ENCODE measurements at regions not wholly inside any gene's neighbourhood (a gene's known extent, or its start where the extent isn't known, plus 50 kb on each side); places are given as distances from the start of the nearest gene placed in this dataset.
"Not testable (repeated sequence)": the region's sequence is repeated elsewhere in the genome, so short reads cannot be mapped to it uniquely, and the experiment has no call there.

DNA sequence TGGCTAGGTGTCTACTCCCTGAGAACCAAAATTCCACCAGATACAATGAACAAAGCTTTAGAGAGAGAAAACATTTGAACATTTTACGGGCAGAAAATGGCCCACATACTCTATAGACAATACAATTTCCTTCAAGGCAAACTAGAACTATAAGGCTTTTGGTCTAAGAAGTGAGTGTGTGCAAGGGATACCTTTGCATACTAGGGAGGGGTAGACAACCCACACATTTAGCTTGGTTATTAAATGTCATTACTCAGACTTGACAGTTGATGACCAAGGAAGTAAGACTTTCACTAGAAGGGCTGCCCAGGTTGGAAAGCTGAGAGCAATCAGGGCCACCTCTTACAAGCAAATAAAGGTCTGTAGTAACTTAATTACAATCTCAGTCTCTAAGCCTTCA lies 64.0 kb upstream of the PLEKHM1 start:
- not testable (repeated sequence) for DNase-seq (ENCODE audit: low spot score)

DNA sequence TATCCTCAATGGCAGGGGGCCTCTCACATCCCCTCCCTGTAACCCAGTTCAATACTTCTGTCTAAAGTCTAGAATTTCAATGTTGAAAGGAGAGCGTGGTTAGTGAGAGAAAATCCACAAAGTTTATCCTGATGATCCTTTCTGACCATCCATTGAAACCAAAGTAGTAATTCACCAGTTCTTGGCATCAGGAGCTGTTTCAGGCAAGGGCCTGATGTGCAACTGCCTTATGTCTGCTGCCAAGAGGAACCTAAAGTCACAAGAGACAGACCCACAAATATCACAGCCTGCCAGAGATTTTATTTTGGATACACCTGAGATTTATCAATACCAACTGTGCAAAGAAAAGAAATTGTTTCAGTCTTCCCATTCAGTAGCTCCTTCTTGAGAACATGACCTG lies 68.3 kb upstream of the PLEKHM1 start:
- DNase-seq (ENCODE audit: low spot score): not testable (repeated sequence)

DNA sequence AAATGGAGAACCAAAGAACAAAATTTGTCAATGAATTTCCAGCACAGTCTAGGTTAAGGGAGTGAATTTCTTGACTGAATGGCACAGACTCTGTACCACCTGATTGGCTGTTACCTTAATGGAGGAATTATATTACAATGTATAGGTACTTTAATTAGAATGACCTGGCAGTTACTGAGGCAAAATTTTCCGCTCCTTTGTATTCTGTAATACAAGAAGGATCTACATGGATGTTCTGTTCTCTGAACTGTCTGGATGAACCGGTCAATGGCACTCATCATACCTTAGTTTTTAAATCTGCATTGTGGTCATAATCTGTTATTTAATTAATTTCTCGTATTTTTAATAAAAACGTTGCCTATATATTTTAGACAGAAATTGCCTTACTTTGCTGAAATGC lies 72.3 kb upstream of the PLEKHM1 start:
- DNase-seq (ENCODE audit: low spot score): not testable (repeated sequence)

DNA sequence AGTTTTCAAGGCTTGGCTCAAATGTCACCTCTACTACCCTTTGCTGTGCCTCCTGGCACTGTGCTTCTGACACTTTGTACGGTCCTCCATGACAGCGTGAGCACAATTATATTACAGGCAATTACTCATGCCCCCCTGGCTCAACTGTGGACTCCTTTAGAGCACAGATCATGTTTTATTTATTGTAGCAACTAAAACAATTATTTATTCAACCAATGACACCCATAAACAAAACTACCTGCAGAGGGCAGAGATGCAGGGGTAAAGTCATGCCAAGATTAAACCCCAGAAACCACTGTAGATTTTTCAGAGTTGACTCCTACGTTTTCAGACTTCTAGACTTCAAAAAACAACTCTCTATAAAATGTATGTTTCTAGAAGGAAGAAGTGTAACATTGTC lies 72.8 kb upstream of the PLEKHM1 start:
- DNase-seq (ENCODE audit: low spot score): not testable (repeated sequence)

DNA sequence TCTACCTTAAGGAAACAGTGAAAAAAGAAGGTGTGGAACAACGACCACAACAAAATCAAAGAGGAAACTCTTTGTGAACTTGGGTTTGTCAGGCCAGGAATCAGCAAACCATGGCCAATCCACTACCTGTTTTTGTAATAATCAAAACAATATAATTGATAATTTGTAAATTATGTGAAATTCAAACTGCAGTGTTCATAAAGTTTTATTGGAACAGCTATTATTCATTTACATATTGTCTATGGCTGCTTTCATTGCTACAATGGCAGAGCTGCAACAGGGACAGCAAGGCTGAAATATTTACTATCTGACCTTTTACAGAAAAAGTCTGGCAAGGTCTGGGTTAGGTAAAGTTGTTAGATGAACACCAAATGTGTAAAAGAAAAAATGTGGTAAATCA lies 77.8 kb upstream of the PLEKHM1 start:
- not testable (repeated sequence) for DNase-seq (ENCODE audit: low spot score)

DNA sequence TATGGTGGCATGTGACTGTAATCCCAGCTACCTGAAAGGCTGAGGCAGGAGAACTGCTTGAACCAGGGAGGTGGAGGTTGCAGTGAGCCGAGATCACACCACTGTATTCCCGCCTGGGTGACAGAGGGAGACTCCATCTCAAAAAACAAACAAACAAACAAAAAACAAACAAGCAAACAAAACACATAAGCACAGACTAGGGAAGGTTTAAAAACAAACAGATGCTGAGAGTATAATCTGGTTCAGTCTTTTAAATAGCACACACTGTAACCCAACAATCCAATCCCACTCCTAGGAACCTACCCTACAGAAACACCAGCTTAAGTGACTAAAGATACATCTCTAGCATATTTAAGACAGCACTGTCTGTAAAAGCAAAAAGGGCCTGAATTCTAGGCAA lies 82.8 kb upstream of the PLEKHM1 start:
- DNase-seq (ENCODE audit: low spot score): not testable (repeated sequence)

DNA sequence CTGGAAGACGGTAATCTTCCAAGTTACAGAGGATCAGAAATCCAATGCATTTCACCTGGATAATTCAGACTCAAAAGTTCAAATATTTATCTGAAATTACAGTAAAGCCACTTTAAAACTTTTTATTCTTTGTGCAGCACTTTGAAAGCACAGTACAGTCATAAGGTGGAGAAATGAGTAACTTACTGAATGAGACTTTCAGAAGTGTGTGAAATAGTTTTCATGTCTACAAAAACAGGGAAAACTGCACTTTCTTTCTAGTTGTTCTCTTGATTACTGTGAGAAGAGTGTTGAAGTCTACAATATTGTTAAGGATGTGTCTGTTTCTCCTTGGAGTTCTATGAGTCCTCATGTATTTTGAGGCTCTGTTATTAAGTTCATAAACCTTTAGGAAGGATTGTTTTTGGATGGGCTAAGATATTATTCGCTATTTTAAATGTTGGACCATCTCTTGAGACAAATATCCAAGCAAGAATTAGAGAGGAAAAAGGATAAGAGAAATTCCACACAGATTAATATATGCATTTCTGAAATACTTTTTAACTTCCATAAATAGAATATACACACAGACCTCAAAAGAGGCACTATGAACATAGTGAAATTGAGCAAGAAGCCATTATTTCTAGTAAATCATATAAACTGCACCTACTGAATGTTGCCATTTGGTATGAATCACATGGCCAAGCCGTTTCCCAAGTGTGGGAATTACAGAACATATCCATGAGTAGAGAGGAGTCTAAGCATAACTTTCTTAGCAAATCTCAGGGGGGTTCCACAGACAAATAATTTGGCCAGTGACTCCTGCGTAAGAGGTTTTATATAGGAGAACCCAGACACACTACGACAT lies 83.6 kb upstream of the PLEKHM1 start:
- DNase-seq (ENCODE audit: low spot score): no peak

DNA sequence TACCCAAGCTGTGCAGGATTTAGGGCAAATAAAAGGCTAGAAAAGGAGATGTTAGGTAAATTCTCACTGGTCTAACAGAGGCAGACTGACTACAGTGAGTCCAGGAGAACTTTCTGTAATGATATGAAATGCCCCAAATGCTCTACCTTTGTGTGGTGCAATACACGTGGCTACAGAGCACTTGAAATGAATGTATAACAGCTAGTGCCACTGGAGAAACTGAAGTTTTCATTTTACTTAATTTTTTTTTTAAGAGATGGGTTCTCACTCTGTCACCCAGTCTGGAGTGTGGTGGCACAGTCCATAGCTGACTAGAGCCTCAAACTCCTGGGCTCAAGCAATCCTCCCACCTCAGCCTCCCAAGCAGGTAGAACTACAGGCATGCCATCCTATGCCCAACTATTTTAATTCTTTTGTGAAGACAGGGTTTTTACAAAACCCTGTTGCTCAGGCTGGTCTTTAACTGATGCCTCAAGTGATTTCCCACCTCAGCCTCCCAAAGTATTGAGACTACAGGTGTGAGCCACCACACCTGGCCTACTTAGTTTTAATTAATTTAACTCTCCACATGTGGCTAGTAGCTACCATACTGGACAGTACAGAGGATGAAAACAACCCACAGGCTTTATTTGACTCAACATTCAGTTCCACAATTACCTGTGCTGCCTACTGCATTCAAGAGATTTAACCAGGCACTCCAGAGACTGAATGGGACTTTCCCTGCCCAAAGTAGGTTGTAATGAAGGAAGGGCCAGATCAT lies 84.8 kb upstream of the PLEKHM1 start:
- DNase-seq (ENCODE audit: low spot score): no peak

DNA sequence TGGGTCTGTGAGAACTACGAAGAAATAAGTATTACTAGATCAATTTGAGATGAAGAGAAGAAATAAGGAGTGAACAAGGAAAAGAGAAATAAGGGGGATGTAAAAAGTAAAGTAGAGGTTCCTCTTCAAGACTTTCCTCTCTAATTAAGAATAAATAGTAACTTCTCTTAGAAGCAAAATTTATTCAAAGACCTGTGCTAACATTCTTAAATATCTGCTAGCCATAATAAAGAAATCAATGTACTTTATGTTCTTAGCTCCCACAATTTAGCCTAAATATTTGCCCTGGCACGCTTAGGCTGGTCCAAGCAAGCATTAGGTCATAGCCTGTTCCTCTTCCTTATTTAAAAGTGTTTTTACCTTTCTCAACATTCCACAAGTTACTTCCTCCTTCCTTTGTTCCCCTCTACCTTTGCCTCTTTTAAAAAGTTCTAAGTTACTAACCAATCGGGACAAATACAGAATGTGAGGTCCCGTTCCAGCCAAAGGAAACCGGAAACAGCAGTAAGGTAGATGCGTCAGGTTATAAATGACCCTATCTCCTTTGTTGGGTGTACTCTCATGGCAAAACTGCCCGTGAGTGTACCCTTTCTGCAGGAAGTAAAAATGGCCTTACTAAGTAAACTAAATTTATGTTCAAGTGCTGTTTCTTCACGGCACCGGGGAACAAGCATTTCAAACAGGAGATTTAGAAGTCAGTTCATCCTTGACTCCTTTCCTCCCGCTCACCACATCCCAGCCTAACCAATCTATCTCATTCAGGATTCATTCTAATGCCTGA lies 86.2 kb upstream of the PLEKHM1 start:
- DNase-seq (ENCODE audit: low spot score): not testable (repeated sequence)

DNA sequence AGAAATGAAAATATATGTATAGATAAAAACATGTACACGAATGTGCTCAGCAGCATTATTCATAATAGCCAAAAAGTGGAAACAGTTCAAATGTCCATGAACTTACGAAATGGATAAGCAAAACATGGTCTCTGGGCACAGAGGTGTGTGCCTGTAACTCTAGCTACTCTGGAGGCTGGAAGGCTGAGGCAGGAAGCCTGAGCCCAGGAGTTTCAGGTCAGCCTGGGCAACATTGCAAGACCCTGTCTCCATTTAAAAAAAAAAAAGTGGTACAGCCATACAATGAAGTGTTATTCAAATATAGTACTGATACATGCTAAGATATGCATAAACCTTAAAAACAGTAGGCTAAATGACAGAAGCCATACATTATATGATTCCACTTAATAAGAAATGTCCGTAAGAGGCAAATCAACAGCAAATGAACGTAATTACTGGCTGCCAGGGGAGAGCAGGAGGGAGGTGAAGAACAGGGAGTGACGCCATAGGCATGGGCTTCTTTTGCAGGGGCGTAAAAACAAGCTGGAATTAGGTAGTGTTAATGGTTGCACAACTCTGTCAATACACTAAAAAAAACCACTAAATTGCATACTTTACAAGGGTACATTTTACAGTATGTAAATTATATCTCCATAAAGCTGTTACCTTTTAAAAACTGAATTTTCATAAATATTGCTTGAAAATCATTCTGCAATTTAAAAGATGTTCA lies 87.2 kb upstream of the PLEKHM1 start:
- DNase-seq (ENCODE audit: low spot score): no peak

DNA sequence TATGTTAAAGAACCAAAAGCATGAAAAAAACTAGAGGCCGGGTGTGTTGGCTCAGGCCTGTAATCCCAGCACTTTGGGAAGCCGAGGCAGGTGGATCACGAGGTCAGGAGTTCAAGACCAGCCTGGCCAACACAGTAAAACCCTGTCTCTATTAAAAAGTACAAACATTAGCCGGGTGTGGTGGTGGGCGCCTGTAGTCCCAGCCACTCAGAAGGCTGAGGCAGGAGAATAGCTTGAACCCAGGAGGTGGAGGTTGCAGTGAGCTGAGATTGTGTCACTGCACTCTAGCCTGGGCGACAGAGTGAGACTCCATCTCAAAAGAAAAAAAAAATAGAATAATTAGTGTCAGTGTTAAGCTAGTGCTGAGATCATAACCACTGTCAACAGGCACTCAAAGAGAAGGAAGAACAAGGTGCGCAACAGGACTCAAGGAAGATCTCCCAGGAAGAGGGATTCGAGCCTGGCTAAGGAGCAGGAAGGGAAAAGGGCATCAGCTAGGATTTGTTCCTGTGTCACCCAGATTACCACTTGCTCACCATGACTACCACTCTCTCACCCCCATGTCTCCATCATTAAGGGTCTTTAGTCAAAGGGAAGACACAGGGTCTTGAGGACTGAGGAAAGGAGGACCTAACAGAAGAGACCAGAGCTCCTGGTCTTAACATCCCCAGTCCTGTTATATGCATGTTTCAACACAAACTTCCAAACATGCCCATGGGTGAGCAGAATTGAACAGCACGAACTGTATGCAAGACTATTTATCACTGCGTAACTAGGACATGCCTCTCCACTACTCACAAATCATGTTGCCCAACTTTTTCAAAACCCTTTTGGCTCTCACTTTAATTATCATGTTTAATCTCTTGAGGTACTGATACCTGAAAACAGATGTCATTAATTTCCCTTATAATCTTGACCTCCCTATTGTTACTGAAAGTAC lies 88.3 kb upstream of the PLEKHM1 start:
- no peak for DNase-seq (ENCODE audit: low spot score)

DNA sequence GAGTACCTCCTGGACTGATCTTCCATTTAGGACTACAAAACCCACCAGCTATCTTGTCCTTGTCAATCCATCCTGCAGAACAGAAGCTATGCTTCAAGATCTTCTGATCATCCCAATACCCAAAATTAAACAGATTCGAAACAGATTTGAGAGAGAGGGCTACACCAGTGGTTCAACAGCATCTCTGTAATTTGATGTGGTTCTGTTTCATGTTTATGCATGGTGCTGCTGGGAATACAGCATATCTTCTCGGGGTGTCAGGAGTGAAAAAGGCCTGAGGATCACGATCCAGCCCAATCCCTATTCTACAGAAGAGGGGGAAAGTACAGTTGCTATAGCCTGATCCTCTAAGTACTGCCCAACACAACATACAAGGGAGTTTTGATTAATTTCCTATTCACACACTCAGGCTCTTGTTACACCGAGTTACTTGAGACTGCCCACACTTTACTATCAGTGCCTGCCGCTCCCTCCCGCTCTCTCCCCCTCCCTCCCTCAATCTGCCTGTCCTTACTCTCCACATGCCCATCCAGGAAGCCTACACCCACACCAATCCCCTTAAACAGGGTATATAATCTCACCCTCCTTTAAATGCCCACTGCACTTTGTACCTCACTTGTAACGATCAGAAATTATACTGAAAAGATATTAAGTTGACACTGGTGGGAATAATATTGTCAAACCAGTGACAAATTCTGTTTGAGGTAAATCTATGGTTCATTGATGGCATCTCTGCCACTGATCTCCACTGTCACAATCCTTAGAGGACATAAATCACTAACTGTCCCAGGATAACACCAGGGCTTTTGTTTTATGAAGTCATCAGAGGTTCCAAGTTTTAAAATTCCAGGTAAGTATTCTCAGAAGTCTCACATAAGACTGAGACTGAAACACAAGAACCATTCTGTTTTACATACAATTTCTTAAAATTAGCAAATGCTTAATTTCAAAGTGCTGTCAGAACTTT lies 89.3 kb upstream of the PLEKHM1 start:
- no peak for DNase-seq (ENCODE audit: low spot score)

DNA sequence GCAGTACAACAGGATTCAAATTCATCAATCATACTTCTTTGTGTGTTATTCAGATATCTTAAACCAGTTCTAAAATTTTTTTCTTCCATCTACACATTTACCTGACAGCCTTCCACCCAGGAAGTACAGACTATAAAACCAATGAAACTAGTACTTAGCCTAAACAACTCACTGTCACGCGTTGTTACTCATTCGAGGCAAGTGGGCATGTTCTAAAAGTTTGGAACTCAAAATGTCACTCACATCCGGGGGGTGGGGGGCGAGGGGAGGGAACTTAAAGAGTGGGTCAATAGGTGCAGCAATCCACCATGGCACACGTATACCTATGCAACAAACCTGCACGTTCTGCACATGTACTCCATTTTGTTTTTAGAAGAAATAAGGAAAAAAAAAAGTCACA lies 90.4 kb upstream of the PLEKHM1 start:
- DNase-seq (ENCODE audit: low spot score): no peak

DNA sequence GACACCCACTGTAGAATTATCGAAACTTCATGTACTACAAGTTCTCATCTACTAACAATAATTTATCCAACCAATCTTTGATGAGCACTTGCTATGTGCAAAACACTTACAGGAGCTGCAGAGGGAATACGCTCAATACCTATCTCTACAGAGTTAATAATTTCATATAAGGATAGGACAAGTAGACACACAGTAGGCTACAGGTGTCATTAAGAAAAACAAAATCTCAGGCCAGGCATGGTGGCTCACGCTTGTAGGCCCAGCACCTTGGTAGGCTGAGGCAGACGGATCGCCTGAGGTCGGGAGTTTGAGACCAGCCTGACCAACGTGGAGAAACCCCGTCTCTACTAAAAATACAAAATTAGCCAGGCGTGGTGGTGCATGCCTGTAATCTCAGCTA lies 91.3 kb upstream of the PLEKHM1 start:
- DNase-seq (ENCODE audit: low spot score): no peak

DNA sequence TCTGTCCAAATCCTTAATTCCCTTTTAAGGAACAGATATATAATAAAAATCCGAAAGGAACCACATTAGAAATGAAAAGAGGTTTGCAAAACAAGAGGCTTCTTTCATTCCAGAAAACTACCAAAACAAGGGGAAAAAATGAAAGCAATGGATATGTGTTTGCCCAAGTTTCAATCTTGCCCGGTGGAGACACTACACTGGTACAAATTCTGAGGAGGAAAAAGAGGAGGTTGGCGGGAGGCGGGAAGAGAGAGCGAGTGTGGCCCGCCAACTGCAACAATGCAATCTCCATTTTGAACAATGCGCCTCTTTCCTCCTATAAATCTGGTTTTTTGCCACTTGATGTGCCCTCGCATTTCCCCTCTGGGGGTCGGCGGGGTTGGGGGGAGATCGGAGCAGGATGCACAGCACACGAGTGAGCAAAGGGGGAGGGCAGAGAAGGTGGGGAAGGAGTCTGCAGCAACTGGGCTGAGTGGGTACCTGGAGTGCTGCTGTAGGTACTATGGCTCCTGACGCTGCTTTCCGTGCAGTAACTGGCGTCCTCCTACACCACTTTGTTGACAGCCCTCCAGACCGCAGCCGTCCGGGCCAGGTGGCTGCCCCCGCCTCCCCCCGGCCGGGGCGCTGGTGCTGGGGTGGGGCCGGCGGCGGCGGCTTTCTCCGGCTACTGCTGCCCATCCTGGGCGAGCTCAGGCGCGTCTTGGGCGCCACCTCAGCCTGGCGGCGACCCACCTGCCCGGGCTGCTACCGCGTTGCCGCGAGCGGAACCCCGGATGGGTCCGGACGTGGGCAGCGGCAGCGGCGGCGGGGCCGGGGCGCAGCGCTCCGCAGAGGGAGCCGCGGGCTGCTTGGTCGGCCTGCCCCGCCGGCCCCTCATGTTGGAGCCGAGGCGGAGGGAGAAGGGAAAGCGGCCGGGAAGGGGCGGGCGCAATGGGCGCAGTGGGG lies 93.8 kb upstream of the PLEKHM1 start:
- DNase-seq (ENCODE audit: low spot score): peak; percentile 57

DNA sequence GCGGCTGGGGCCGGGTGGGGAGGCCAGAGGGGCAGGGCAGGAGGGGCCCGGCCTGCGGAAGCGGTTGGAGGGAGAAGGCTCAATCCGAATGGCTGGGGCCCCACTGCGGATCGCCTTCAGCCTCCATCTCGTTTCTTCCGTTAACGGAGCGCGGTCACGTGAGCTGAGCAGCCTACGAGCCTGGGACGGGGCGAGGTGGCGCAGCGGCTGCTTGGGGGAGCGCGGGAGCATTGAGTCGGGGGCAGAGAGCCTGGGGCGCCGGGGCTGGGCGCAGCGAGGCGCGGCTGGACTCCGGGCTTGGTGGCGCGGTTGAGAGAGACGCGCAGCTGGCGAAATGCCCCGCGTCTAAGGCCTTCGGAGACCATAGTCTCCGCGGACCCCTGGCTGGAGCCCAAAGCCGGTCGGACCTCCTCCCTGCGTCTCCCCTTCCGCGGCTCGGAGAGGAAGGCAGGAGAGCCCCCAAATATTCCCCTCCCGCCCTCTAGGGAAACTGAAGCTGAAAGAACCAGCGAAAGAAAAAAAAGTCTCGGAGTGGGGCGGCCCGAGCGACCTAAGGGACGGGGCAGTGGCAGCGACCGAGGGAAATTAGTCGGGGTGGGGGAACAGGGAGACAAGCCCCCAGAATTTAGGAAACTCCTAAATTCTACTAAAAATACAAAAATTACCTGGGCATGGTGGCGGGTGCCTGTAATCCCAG lies 94.7 kb upstream of the PLEKHM1 start:
- DNase-seq (ENCODE audit: low spot score): peak; percentile 48

DNA sequence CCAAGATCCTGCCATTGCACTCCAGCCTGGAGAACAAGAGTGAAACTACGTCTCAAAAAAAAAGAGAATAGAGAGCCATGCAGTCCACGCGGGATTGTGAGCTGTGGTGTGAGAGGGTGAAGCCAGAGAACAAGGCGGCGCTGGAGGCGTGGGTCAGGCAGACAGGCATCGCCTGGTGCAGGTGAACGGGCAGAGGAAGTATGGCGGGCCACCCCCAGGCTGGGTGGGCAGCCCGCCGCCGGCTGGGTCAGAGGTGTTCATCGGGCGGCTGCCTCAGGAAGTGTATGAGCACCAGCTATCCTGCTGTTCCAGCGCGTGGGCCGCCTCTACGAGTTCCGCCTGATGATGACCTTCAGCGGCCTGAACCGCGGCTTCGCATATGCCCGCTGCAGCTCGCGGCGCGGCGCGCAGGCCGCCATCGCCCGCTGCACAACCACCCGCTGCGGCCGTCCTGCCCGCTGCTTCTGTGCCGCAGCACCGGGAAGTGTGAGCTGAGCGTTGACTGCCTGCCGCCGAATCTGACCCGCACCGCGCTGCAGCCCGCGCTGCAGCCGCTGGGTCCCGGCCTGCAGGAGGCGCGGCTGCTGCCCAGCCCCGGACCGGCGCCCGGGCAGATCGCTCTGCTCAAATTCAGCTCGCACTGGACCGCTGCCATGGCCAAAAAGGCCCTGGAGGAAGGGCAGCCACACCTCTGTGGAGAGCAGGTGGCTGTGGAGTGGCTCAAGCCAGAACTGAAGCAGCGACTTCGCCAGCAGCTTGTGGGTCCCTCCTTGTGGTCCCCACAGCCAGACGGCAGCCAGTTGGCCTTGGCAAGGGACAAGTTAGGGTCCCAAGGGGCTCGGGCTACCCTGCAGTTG lies 95.5 kb upstream of the PLEKHM1 start:
- peak; percentile 23 for DNase-seq (ENCODE audit: low spot score)

Measured in A172 (cell line).